ENCODE measurements at regions not wholly inside any gene's neighbourhood (a gene's known extent, or its start where the extent isn't known, plus 50 kb on each side); places are given as distances from the start of the nearest gene placed in this dataset.
A peak's percentile ranks its signal among the peaks of the same experiment; 100 is the strongest.

GRCh38 chr1:99571092-99571734 lies 74.7 kb upstream of the PALMD start:
- DNase-seq: peak; percentile 21

GRCh38 chr1:99573431-99574217 lies 72.3 kb upstream of the PALMD start:
- DNase-seq: no peak

GRCh38 chr1:99577313-99577712 lies 68.6 kb upstream of the PALMD start:
- no peak for DNase-seq

- no peak for DNase-seq
Observed at GRCh38 chr1:99579691-99580172, 66.2 kb upstream of the PALMD start.

GRCh38 chr1:99580451-99580850 lies 65.5 kb upstream of the PALMD start:
- no peak for DNase-seq

GRCh38 chr1:99587008-99587407 lies 58.9 kb upstream of the PALMD start:
- no peak for DNase-seq

- no peak for DNase-seq
Observed at GRCh38 chr1:99589186-99589636, 56.7 kb upstream of the PALMD start.

GRCh38 chr1:99590578-99591209 lies 55.2 kb upstream of the PALMD start:
- peak; percentile 34 for DNase-seq

GRCh38 chr1:99591886-99592285 lies 54.0 kb upstream of the PALMD start:
- no peak for DNase-seq

- DNase-seq: no peak
Observed at GRCh38 chr1:99594205-99594604, 51.7 kb upstream of the PALMD start.

- no peak for DNase-seq
Observed at GRCh38 chr1:99595041-99595440, 50.9 kb upstream of the PALMD start.

GRCh38 chr1:99595441-99595840 lies 50.5 kb upstream of the PALMD start:
- no peak for DNase-seq

Measured in renal pelvis (tissue), 1 donor.